Glomerular visceral epithelial cell (primary cell): ENCODE measurements at regions not wholly inside any gene's neighbourhood (a gene's known extent, or its start where the extent isn't known, plus 50 kb on each side); places are given as distances from the start of the nearest gene placed in this dataset.

Experiments used
- DNase-seq: peaks from one replicate; pipeline ENCODE4 v3.0.0-alpha.2; 2016; ENCODE audit errors: extremely low spot score

- DNase-seq: no peak
These were observed 186.3 kb upstream of the TENM3 start for GRCh38 chr4:182056866-182057265.

DNA sequence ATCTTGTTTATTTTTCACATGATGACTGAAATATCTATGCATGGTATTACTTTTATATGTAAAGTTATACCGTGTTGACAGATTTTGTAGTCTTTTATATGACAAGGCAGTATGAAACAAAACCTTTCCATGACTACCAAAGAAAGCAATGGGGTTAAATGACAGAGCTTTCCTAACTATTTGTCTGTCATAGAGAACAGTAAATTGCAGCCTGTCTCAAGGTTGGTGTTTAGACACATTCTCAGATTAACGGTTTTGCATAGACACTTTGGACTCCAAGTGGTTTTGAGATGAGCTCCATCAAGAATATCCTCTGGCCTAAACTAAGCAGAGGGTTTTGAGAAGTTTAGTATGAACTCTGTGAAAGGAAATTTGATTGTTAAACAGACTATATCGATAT is 180.7 kb upstream of the TENM3 start:
- DNase-seq: no peak

DNA sequence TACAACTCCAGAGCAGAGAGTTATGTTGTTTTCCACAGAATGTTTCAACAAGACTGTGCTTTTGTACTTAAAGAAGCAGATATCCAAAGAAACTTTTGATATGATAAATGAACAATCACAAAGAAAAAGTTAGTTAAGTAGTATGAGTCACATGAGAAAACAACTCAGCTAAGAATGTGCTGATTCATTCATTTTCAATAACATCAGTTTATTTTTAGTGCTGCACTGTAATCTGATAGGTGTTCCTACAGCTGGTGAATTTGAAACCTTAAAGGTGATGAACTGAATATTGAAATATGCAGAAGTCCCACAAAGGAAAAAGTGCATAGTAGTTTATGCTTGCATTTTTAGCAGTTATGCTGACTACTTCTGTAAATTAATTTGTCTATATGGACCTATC is 180.3 kb upstream of the TENM3 start:
- peak; percentile 34 for DNase-seq

DNA sequence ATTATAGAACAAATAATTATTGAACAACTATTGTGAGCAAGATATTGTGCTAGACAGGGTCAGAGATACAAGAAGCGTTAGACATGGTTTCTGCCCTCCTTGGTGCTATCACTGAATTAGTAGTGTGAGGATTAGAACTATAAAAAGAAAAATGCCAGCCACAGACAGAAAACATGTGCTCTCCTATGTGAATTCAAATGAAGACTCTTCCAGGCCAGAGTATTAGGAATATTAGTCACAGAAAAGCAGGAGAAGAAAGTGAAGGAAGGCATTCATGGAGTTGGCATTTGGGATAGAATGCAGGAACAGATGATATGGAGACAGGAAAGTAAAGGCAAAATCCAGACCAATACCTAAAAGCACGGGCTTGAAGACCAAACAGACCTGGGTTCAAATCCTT is 179.6 kb upstream of the TENM3 start:
- no peak for DNase-seq

- no peak for DNase-seq
These were observed 177.9 kb upstream of the TENM3 start for GRCh38 chr4:182065255-182065654.

GRCh38 chr4:182066037-182066436 is 177.2 kb upstream of the TENM3 start:
- no peak for DNase-seq

- DNase-seq: no peak
These were observed 175.4 kb upstream of the TENM3 start for GRCh38 chr4:182067828-182068227.

DNA sequence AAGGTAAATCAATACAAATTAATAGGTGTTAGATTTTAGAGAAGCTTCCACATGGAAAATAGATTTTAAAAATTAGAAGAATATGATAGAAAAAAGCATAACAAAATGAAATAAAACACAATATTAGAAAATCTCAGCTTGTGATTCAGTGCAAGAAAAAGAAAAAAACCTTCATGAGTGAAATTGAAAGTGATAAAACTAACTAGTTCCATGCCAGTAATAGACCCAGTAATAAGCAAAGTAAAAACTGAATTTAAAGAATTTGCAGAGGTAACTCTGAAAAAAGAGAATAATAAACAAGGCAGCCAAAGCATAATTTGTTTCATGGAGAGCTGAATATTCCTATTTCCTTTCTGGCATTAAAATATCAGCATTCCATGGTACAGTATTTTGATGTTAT is 174.3 kb upstream of the TENM3 start:
- no peak for DNase-seq

GRCh38 chr4:182073278-182073677 is 169.9 kb upstream of the TENM3 start:
- DNase-seq: no peak

- no peak for DNase-seq
These were observed 169.1 kb upstream of the TENM3 start for GRCh38 chr4:182074139-182074538.

GRCh38 chr4:182074810-182075209 is 168.4 kb upstream of the TENM3 start:
- no peak for DNase-seq

DNA sequence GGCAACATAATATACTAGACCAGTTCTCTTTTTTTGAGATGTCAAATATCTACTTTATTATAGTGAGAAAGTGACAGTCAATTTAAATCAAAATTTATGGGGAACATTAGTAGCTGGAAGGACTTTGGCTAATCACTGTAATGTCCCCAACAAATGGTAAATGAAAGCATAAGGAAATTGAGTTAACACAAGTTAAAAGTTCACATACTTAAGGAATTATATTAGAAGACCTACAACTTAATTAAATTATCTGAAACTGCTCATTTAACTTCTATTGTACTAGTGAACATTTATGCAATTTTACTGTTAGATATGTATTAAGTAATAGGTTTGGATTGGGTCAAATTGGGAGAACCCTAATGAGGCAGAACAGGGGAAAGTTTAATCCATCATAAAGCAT is 160.3 kb upstream of the TENM3 start:
- no peak for DNase-seq

DNA sequence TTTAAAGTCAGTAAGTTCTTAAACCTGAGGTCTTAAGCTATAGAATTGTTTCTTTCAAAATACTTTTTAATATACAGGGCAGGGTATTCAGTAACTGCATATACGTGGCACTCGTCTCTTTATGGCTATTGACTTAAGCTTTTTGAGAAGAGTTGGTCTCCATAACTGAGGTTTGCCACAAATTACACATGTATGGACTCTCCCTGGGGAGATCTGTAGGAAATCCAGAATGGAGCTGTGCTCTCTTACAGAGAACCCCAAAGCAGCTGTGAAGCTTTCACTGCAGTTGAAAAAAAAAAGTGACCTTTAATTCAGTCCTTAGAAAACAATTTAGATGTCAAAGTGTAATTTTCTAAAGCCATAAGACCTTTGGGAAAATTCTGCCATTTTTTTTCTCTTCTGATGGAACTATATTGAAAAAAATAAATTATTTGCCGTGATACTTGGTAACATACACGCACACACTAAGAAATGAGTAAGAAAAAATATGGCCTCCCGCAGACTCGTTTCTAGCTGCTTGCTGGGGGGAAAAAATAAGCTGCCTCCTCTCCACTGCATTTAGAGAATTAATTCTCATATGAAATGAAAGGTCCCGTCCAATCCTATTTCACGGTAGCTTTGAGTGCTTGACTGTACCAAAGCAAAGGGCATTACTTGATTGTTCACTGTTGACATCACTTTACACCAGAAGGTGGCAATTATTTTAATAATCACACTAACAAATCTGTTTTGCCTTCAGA is 159.4 kb upstream of the TENM3 start:
- DNase-seq: no peak

- DNase-seq: peak; percentile 79
These were observed 158.1 kb upstream of the TENM3 start for GRCh38 chr4:182085051-182085480.

DNA sequence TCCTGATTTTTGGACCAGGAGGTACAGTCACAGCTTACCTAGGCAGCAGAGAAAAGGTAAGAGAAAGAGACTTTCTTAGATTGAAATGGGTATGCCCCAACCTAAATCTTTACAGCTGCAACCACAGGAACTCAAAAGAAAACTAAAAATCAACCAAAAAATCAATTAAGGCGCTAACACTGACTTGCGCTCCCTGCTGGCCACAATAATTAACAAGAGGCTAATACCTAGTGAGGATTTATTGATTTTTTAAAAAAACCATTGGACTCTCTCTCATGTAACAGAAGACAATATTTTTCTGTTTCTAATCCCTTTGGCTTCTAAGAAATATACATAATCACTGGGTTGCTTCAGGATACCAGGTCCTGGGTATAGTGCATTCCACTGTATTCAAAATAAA is 153.9 kb upstream of the TENM3 start:
- DNase-seq: no peak

- DNase-seq: no peak
These were observed 153.0 kb upstream of the TENM3 start for GRCh38 chr4:182090186-182090585.

DNA sequence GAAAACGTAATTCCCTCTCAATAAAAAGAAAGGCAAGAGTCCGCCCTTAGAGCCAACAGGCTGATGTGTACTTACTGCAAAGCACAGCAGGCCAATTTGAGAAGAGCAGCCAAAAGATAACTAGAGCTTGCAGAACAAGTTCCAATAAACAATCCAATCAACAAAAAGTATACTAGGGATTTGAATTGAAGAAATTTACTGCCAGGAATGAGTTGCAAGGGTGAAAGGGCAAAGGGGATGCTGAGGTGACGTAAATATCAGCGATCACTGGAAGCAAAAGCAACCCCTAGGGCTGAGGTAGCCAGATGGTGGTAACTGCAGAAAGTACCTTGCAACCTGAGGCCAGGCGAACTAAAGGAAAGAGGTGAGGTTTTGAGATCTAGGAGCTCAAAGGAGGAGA is 152.1 kb upstream of the TENM3 start:
- no peak for DNase-seq

GRCh38 chr4:182093431-182093831 is 149.8 kb upstream of the TENM3 start:
- DNase-seq: peak; percentile 47

GRCh38 chr4:182093935-182094334 is 149.3 kb upstream of the TENM3 start:
- DNase-seq: no peak

DNA sequence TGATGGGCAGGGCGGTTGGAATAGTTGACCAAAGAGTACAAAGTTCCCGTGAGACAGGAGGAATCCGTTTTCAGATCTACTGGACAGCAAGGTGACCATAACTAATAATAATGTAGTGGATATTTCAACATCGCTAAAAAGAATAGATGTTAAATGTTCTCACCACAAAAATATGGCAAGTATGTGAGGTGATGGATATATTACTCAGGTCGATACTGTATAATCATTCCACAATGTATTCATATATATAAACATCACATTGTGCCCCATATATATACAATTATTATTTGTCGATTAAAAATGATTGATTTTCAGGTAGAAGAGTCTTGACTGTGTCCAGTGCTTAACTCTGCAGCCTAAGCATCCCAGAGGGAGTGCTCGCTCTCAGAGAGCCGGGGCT is 141.6 kb upstream of the TENM3 start:
- no peak for DNase-seq

GRCh38 chr4:182102576-182102975 is 140.6 kb upstream of the TENM3 start:
- no peak for DNase-seq

GRCh38 chr4:182103614-182104319 is 139.4 kb upstream of the TENM3 start:
- DNase-seq: peak; percentile 38

DNA sequence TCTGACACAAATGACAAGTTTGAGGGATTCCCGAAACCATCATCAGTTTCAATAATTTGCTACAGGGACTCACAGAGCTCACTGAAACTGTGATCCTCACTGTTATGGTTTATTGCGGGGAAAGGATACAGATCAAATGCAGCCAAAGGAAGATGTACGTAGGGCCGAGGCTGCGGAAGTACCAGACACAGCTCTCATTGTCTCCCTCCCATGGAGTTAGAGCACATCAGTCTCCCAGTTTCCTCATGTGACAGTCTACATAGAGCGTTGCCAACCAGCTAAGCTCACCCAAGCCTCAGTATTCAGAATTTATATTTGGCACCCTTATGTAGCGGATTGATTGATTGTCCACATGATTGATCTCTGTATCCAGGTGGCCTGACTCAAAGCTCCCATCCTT is 137.8 kb upstream of the TENM3 start:
- no peak for DNase-seq

DNA sequence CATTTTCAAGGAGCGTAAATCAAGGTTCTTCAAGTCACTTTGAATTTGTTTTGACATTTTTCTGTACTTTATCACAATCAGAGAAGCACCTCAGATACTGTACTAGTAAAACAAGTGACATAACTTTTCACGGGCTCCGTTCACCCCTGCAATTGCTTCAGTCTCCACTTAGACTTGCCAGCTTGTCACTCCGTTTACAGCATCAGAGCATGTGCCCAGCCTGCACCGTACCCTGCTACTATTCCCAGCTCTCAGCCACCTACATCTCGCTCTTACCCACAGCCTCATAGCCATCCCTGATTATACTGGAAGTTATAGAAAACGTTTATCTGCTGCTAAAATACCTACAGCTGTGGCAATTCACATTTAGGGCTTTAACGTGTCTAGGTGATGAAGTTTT is 135.3 kb upstream of the TENM3 start:
- no peak for DNase-seq
